ENCODE measurements at regions not wholly inside any gene's neighbourhood (a gene's known extent, or its start where the extent isn't known, plus 50 kb on each side); places are given as distances from the start of the nearest gene placed in this dataset.

DNA sequence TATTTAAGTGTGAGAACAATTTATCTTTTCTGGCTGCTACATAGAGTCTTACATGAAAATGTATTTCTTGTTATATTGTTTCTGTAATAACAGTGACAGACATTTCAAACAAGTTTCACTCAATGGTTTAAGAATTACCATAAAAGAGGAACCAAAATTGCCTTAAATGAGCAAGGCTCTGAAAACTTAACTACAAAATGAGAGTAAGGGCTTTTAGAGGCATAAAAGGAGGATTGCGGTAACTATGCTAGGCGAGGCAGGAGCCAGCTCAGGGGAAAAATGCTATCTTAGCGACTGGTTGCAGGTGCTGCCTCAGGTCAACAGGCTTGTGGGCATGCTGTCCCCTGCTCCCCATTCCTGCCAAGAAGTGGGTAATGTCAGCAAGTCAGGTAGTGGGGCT lies 81.7 kb upstream of the MSI2 start:
- Histone ChIP-seq H3K4me3 (ENCODE audit: low read depth, low read length) (no peak overlapping the region), H3K36me3 (ENCODE audit: control insufficient read depth, insufficient read depth, low read length) (no peaks in the 10 kb centered on the region), H3K27ac (ENCODE audit: low read depth, low read length) (no peak overlapping the region), H3K4me1 (ENCODE audit: control insufficient read depth, insufficient read depth, low read length) (peaks cover 2% of the 10 kb centered on the region), H3K27me3 (ENCODE audit: control insufficient read depth, insufficient read depth, low read length) (no peaks in the 10 kb centered on the region), H3K9me3 (ENCODE audit: control insufficient read depth, insufficient read depth, low read length) (no peaks in the 10 kb centered on the region)
- DNase-seq (ENCODE audit: low read depth in 4 of 6, low spot score in 6 of 6): no peak
- WGBS (ENCODE audit: insufficient coverage): 93% methylated on average over 3 of the region's 3 CpGs

DNA sequence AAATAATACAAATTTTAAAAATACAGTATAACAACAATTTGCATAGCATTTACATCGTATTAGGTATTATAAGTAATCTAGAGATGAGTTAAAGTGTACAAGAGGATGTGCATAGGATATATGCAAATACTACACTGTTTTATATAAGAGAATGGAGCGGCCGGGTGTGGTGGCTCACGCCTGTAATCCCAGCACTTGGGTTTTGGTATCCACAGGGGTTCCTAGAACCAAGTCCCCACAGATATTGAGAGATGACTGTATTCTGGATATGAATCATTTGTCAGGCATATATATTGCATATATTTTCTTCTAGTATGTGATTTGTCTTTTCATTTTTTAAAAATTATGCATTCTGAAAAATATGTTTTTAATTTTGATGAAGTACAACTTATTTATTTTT lies 77.5 kb upstream of the MSI2 start:
- H3K27me3 ChIP-seq (ENCODE audit: control insufficient read depth, insufficient read depth, low read length): no peaks in the 10 kb centered on the region
- no peaks in the 10 kb centered on the region for H3K36me3 ChIP-seq (ENCODE audit: control insufficient read depth, insufficient read depth, low read length)
- no peak for DNase-seq (ENCODE audit: low read depth in 4 of 6, low spot score in 6 of 6)
- H3K9me3 ChIP-seq (ENCODE audit: control insufficient read depth, insufficient read depth, low read length): no peaks in the 10 kb centered on the region
- H3K4me1 ChIP-seq (ENCODE audit: control insufficient read depth, insufficient read depth, low read length): peaks cover 2% of the 10 kb centered on the region
- no CpG with 5 or more reads among the region's 4 CpGs for WGBS (ENCODE audit: insufficient coverage)
- no peak overlapping the region for H3K27ac ChIP-seq (ENCODE audit: low read depth, low read length)
- H3K4me3 ChIP-seq (ENCODE audit: low read depth, low read length): no peak overlapping the region

GRCh38 chr17:57182621-57183020 lies 73.7 kb upstream of the MSI2 start:
- DNase-seq (ENCODE audit: low read depth in 4 of 6, low spot score in 6 of 6): no peak
- Histone ChIP-seq H3K27ac (ENCODE audit: low read depth, low read length) (no peak overlapping the region), H3K4me3 (ENCODE audit: low read depth, low read length) (no peak overlapping the region), H3K4me1 (ENCODE audit: control insufficient read depth, insufficient read depth, low read length) (no peaks in the 10 kb centered on the region), H3K9me3 (ENCODE audit: control insufficient read depth, insufficient read depth, low read length) (no peaks in the 10 kb centered on the region), H3K27me3 (ENCODE audit: control insufficient read depth, insufficient read depth, low read length) (no peaks in the 10 kb centered on the region), H3K36me3 (ENCODE audit: control insufficient read depth, insufficient read depth, low read length) (no peaks in the 10 kb centered on the region)

DNA sequence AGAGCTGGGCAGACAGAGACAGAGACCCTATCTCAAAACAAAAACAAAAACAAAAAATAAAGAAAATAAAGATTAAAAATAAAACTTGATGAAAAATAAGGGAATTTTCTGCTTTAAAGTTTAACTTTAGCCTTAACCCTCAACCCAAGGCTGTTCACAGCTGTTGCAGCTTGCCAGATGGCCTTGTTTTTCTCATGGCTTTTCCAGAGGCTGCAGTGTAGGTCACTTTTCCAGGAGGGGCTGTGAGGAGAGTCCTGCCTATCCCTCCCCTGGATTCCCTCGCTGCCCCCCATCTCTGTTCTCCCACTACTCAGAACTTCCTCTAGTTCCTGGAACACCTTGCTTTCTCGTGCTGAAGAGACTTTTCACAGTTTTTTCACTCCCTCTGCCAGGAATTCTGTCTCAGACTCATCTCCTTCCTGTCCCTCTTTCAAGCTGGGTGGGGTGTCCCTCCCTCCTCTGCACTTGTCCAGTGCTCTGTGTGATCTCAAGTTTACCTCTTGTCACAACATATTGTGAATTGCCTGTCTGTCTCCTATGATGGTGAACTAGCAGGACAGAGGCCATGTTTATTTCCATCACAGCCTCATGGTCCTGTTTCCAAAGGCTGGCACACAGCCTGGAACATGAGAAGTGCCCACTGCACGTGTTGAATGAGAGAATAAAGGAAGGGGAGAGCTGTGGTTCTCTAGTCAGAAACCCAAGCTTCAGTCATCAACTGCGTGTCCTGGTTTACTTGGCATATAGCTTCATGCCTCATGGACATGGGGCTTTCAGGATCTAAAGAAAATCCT lies 69.9 kb upstream of the MSI2 start:
- H3K27ac ChIP-seq (ENCODE audit: low read depth, low read length): no peak overlapping the region
- 65% methylated on average over 2 of the region's 4 CpGs for WGBS (ENCODE audit: insufficient coverage)
- DNase-seq (ENCODE audit: low read depth in 4 of 6, low spot score in 6 of 6): peak in 4 of 6 donors; percentile 5 to 48 (median 18)
- no peaks in the 10 kb centered on the region for H3K36me3 ChIP-seq (ENCODE audit: control insufficient read depth, insufficient read depth, low read length)
- no peaks in the 10 kb centered on the region for H3K4me1 ChIP-seq (ENCODE audit: control insufficient read depth, insufficient read depth, low read length)
- no peaks in the 10 kb centered on the region for H3K27me3 ChIP-seq (ENCODE audit: control insufficient read depth, insufficient read depth, low read length)
- H3K4me3 ChIP-seq (ENCODE audit: low read depth, low read length): no peak overlapping the region
- no peaks in the 10 kb centered on the region for H3K9me3 ChIP-seq (ENCODE audit: control insufficient read depth, insufficient read depth, low read length)

- no peaks in the 10 kb centered on the region for H3K4me1 ChIP-seq (ENCODE audit: control insufficient read depth, insufficient read depth, low read length)
- 73% methylated on average over 5 of the region's 5 CpGs for WGBS (ENCODE audit: insufficient coverage)
- no peak for DNase-seq (ENCODE audit: low read depth in 4 of 6, low spot score in 6 of 6)
These were observed 68.9 kb upstream of the MSI2 start for GRCh38 chr17:57187391-57187790.

GRCh38 chr17:57195785-57196460 lies 60.4 kb upstream of the MSI2 start:
- H3K4me1 ChIP-seq (ENCODE audit: control insufficient read depth, insufficient read depth, low read length): no peaks in the 10 kb centered on the region
- no peak overlapping the region for H3K27ac ChIP-seq (ENCODE audit: low read depth, low read length)
- no peaks in the 10 kb centered on the region for H3K27me3 ChIP-seq (ENCODE audit: control insufficient read depth, insufficient read depth, low read length)
- H3K36me3 ChIP-seq (ENCODE audit: control insufficient read depth, insufficient read depth, low read length): no peaks in the 10 kb centered on the region
- no peaks in the 10 kb centered on the region for H3K9me3 ChIP-seq (ENCODE audit: control insufficient read depth, insufficient read depth, low read length)
- DNase-seq (ENCODE audit: low read depth in 4 of 6, low spot score in 6 of 6): no peak
- H3K4me3 ChIP-seq (ENCODE audit: low read depth, low read length): no peak overlapping the region
- 89% methylated on average over 3 of the region's 7 CpGs for WGBS (ENCODE audit: insufficient coverage)

More at GRCh38 chr17:57187391-57187790, 68.9 kb upstream of the MSI2 start:
- H3K27ac ChIP-seq (ENCODE audit: low read depth, low read length): no peak overlapping the region
- no peaks in the 10 kb centered on the region for H3K9me3 ChIP-seq (ENCODE audit: control insufficient read depth, insufficient read depth, low read length)
- no peaks in the 10 kb centered on the region for H3K36me3 ChIP-seq (ENCODE audit: control insufficient read depth, insufficient read depth, low read length)
- H3K27me3 ChIP-seq (ENCODE audit: control insufficient read depth, insufficient read depth, low read length): no peaks in the 10 kb centered on the region
- H3K4me3 ChIP-seq (ENCODE audit: low read depth, low read length): no peak overlapping the region

DNA sequence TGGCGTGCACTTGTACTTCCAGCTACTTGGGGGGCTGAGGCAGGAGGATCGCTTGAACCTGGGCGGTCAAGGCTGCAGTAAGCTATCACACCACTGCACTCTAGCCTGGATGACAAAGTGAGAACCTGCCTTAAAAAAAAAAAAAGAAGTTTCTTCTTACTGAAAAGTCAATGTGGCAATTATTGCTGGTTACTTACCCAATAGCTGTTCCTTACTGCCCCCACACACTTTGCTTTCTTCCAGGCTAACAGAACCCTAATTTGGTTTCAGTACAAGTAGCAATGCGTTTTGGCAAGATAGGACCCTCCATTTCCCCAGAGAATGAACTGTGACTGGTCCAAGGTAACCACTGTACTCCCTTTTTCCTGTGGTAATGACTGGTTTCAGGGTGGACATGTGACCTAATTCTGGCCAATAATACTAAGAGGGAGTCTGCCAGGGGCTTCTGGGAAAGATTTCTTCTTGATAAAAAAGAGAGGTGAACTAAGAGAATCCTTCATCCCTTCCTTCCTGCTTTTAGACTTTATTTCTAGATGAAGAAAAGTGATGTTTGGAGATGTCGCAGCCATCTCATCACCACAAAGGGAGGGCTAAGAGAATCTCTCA lies 58.8 kb upstream of the MSI2 start:
- no peaks in the 10 kb centered on the region for H3K9me3 ChIP-seq (ENCODE audit: control insufficient read depth, insufficient read depth, low read length)
- no peak overlapping the region for H3K4me3 ChIP-seq (ENCODE audit: low read depth, low read length)
- H3K36me3 ChIP-seq (ENCODE audit: control insufficient read depth, insufficient read depth, low read length): no peaks in the 10 kb centered on the region
- WGBS (ENCODE audit: insufficient coverage): 100% methylated on average over 4 of the region's 5 CpGs
- no peak overlapping the region for H3K27ac ChIP-seq (ENCODE audit: low read depth, low read length)
- no peaks in the 10 kb centered on the region for H3K4me1 ChIP-seq (ENCODE audit: control insufficient read depth, insufficient read depth, low read length)
- DNase-seq (ENCODE audit: low read depth in 4 of 6, low spot score in 6 of 6): no peak
- no peaks in the 10 kb centered on the region for H3K27me3 ChIP-seq (ENCODE audit: control insufficient read depth, insufficient read depth, low read length)

- no CpG with 5 or more reads among the region's 4 CpGs for WGBS (ENCODE audit: insufficient coverage)
- Histone ChIP-seq H3K36me3 (ENCODE audit: control insufficient read depth, insufficient read depth, low read length) (no peaks in the 10 kb centered on the region), H3K9me3 (ENCODE audit: control insufficient read depth, insufficient read depth, low read length) (no peaks in the 10 kb centered on the region), H3K4me1 (ENCODE audit: control insufficient read depth, insufficient read depth, low read length) (no peaks in the 10 kb centered on the region), H3K27ac (ENCODE audit: low read depth, low read length) (no peak overlapping the region), H3K27me3 (ENCODE audit: control insufficient read depth, insufficient read depth, low read length) (no peaks in the 10 kb centered on the region), H3K4me3 (ENCODE audit: low read depth, low read length) (no peak overlapping the region)
- no peak for DNase-seq (ENCODE audit: low read depth in 4 of 6, low spot score in 6 of 6)
These were observed 54.8 kb upstream of the MSI2 start for GRCh38 chr17:57201481-57201880.

DNA sequence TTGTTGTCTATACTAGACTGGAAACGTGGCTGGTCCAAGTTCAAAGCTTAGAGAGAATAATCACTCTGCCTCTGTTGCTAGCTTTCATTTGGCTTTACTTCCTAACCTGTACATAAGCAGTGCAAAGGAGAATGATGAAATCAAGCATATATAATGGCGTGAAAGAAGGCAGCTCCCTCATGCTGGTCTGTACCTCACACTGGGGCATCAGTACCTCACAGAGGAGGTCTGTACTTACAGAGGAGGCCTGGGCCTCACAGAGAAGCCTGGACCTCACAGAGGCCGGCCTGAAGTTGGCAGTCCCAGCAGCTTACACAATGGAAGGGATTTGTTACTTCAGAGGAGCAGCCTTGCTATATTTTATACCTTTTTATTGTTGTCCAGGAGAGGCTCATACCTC lies 53.3 kb upstream of the MSI2 start:
- WGBS (ENCODE audit: insufficient coverage): no CpG with 5 or more reads among the region's 3 CpGs
- Histone ChIP-seq H3K4me1 (ENCODE audit: control insufficient read depth, insufficient read depth, low read length) (no peaks in the 10 kb centered on the region), H3K36me3 (ENCODE audit: control insufficient read depth, insufficient read depth, low read length) (no peaks in the 10 kb centered on the region), H3K4me3 (ENCODE audit: low read depth, low read length) (no peak overlapping the region), H3K27ac (ENCODE audit: low read depth, low read length) (no peak overlapping the region), H3K27me3 (ENCODE audit: control insufficient read depth, insufficient read depth, low read length) (no peaks in the 10 kb centered on the region), H3K9me3 (ENCODE audit: control insufficient read depth, insufficient read depth, low read length) (peaks cover 3% of the 10 kb centered on the region)
- no peak for DNase-seq (ENCODE audit: low read depth in 4 of 6, low spot score in 6 of 6)
